Hypothalamus (tissue), 51 donors: ENCODE measurements at regions not wholly inside any gene's neighbourhood (a gene's known extent, or its start where the extent isn't known, plus 50 kb on each side); places are given as distances from the start of the nearest gene placed in this dataset.
"Not testable (repeated sequence)": the region's sequence is repeated elsewhere in the genome, so short reads cannot be mapped to it uniquely, and the experiment has no call there.

Experiments
- DNase-seq, 51 donors: peaks; one replicate each; lab custom pipeline; 2025; lab: John Stamatoyannopoulos, UW

DNA sequence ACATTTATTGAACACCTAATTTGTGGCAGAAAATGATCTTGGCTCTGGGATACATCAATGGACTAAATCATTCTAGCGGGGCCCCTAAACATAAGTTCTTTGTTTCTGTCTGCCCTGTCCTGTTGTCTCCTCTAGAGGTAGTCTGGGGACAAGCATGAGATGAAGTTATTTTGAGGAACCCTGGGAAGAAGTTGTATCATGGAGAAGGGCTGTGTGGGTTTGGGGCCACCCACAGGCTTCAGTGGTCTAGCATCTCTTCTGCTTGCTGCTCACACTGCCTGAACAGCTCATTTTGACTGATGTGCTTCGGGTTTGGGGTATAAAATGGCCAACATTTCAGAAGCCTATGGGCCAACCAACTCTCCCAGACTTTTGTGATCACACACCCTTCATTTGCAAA, 50.3 kb upstream of the OSBPL11 start:
- no peak for DNase-seq

- no peak for DNase-seq
Measured at GRCh38 chr3:125646581-125646980, 51.3 kb upstream of the OSBPL11 start.

DNA sequence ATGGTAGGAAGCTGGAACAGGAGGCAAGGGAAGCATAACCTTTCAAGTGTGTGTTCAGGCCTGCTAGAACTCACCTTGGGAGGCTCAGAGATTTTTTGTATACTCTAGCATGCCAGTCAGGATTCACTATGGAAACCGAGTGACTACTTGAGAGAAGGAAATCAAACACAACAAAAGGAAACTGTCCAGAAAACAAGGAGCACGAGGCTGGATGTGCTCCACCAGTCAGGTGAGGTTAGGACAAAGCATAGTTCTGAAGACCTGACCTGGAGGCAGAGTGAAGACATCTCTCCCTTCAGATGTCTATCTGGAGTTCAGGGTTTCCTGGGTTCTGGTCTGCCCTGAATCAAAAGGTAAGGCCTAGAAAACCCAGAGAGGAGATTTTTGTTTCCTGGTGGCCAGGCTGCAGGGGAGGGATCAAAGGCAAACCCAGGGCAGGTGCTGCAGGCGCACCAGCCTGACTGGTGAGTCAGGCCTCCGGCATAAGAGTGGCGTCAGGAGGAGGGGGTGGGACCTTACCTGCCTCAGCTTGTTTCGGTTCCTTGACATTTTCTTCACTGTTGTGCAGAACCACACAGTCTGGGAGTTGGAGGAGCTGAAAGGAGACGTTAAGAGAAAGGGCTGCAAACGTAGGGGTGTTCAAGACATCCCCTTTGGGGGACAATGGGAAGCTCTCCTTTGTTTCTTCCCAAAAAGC, 52.2 kb upstream of the OSBPL11 start:
- no peak for DNase-seq

DNA sequence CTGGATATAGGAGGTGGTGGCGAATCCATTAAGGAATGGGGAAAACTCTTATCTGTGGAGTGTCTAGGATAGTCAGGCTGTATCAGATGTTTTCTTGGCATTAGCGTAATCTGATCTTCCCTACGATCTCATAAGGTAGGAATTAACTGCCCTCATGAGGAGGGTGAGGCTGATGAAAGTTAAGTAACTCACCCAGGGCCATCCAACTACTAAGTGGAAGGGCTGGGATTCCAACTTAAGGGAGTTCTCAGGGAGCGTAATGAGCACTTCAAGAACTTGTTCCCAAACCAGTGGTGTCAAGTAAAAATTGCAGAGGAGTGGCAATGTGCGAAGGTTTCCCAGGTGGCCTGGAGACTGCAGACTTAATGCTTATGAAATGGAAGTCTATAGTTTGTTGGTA, 55.9 kb upstream of the OSBPL11 start:
- DNase-seq: no peak

GRCh38 chr3:125652349-125652748, 57.1 kb upstream of the OSBPL11 start:
- DNase-seq: no peak

DNA sequence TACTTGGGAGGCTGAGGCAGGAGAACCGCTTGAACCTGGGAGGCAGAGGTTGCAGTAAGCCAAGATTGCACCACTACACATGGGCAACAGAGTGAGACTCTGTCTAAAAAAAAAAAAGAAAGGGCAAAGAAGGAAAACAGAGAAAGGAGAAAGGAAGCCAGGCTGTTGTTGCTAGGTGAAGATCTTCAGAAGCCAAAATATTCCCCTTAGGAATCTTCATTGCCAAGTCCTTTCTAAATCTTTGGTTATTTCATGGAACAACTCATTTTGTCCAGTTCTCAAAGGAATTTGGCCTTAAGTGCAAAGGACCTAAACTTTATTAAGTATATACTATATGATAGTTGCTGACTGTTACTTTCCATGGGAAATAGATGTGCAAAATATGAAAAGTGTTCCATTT, 59.2 kb upstream of the OSBPL11 start:
- no peak for DNase-seq

DNA sequence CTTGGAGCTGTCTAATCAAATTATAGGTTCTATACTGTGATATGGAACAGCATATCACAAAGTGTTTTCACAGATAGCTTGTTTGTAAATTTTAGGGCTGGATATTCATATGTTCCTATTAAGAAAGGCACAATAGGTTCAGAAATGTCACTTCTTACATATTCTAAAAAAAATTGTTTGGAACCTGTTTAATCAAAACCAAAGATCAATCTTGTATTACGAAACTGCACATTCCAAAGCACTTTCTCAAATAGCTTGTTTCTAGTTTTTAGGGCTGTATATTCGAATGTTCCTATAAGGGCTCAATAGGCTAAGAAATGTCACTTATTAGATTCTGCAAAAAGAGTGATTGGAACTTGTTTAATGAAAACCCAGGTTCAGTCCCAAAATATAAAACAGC, 67.4 kb upstream of the OSBPL11 start:
- no peak for DNase-seq

GRCh38 chr3:125670352-125670751, 75.1 kb upstream of the OSBPL11 start:
- no peak for DNase-seq

GRCh38 chr3:125670945-125671344, 75.6 kb upstream of the OSBPL11 start:
- DNase-seq: no peak

DNA sequence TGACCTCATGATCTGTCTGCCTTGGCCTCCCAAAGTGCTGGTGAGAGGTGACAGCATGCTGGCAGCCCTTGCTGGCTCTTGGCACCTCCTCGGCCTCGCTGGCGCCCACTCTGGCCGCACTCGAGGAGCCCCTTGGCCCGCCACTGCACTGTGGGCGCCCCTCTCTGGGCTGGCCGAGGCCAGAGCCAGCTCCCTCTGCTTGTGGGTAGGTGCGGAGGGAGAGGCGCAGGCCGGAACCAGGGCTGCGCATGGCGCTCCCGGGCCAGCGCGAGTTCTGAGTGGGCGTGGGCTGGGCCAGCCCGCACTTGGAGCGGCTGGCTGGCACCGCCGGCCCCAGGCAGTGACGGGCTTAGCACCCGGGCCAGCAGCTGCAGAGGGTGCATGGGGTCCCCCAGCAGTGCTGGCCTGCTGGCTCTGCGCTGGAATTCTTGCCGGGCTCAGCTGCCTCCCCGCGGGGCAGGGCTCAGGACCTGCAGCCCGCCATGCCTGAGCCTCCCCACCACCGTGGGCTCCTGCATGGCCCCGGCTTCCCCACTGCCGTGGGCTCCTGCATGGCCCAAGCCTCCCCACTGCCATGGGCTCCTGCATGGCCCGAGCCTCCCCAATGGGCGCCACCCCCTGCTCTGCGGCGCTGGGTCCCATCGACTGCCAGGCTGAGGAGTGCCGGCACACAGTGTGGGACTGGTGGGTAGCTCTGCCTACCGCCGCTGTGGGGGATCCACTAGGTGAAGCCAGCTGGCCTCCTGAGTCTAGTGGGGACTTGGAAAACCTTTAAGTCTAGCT, 76.4 kb upstream of the OSBPL11 start:
- no peak for DNase-seq

DNA sequence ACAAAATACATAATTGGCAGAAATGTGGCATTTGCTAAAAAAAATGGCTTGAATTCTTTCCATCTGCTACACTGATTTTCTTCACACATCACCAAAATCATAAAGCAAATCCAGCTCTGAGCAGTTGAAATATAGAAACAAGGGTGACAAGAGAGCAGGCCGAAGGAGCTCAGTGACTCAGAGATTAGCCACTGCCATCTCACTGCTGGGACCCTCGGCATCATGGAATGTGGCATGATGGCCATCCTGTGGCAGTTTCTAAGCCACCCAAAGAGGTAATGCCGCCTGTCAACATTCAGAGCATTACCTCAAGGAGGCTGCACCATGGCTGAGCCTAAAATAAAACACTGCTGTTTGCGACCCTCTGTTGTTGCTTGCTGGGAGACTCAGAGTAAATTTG, 80.5 kb upstream of the OSBPL11 start:
- DNase-seq: no peak

DNA sequence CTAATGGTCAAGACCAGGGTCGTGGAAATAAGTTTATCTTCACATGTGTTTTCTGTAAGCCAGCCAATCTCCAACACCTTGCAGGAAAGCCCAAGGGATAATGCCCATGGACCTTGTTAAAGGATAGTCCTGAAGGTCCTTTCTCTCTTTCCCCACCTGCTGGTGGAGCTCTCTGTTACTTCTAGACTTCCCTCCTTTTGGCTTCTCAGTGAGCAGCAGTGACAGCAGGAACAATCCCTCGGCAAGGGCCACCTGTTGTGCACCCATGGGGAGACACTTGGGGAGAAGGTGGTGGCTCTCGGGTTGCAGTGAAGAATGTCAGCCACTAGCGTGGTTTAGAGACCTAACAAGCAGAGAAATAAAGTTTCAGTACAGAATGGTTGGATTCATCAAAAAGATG, 84.0 kb upstream of the OSBPL11 start:
- no peak for DNase-seq

DNA sequence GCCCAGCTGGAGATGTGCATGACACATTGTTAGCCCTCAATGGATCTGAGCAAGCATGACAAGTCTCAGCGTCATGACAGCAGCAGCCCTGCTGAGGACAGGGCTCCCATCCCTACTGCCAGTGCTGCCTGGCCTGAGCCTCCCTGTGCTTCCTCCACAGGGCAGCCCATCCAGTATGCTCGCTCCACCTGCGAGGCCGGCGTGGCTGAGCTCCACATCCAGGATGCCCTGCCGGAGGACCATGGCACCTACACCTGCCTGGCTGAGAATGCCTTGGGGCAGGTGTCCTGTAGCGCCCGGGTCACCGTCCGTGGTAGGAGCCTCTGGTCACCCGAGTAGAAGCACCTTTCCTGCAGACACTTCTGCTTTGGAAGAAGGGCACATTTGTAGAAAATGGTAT, 85.8 kb upstream of the OSBPL11 start:
- no peak for DNase-seq

DNA sequence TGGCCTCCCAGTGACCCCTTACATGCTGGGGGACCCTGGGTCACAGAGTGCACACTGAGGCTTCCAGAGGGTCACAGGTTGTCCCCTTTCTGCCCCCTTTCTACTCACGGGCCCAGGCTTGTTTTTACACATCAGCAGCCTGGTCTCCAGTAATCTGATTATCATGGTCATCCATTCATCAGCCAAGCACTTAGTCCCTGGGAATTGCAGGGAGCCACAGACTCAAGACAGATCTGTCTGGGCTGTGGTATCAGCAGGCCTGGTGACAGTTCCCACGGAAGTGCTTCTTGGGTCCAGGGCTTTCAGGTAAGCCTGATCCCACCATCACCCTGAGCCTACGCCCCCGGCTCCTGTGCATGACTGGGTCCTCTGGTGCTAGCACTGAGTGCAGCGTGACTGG, 86.6 kb upstream of the OSBPL11 start:
- not testable (repeated sequence) for DNase-seq

DNA sequence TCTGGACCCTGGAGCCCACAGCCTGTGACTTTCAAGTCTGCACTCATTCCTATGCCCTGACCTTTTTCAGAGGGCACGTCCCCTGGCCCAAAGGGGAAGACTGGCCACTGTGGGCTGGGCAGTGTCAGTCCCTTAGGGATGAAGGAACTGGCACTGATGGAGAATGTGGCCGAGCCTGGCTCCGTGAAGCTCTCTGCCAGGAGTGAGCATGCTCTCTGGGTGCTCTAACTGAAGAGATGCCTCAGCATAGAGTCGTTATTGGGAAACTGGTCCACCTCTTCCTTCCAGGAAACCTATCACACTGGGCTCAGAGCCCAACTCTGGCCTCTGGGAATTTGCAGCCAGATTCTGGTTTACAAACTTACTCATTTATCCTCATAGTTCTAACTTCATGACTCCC, 87.3 kb upstream of the OSBPL11 start:
- not testable (repeated sequence) for DNase-seq

- peak in 24 of 51 donors; percentile 7 to 69 (median 38) for DNase-seq
Measured at GRCh38 chr3:125683067-125683829, 88.0 kb upstream of the OSBPL11 start.

GRCh38 chr3:125684199-125684598, 88.9 kb upstream of the OSBPL11 start:
- DNase-seq: peak in 6 of 51 donors; percentile 3 to 26 (median 16)

GRCh38 chr3:125685741-125686140, 90.4 kb upstream of the OSBPL11 start:
- DNase-seq: not testable (repeated sequence)

DNA sequence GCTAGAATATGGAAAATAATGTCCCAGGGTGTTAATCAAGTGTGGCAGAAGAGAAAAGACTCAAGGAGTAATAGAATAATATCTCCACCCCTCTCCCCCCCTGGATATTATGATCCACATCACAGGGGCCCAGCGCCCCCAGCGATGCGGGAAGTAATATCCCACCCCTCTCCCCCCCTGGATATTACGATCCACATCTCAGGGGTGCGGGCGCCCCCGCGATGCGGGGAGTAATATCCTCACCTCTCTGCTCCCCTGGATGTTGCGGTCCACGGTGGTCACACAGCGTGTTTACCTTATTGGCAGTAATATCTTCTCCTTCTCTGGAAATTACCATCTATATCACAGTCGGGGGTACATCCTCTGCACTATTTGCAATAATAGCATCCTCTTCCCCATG, 97.1 kb upstream of the OSBPL11 start:
- DNase-seq: no peak

- DNase-seq: no peak
Measured at GRCh38 chr3:125693887-125694286, 98.6 kb upstream of the OSBPL11 start.

DNA sequence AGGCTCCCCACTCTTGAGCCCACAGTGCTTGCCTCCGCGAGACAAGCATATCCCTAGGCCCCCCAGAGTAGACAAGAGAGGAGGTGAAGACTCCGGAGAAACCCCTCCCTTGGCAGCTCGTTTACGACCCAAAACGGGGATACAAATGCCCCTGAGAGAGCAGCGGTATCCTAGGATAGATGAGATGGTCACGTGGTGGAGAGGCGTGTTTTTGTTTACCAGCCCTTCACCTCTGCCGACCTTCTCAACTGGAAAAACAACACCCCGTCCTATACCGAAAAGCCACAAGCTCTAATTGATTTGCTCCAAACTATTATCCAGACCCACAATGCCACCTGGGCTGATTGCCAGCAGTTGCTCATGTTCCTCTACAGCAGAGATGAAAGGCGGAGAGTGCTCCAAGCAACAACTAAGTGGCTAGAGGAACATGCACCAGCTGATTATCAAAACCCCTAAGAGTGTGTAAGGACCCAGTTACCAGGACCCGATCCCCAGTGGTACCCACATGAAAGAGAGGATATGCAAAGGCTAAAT, 99.5 kb upstream of the OSBPL11 start:
- peak in 18 of 51 donors; percentile 3 to 54 (median 26) for DNase-seq
